GM23338 (cell line): ENCODE measurements at regions not wholly inside any gene's neighbourhood (a gene's known extent, or its start where the extent isn't known, plus 50 kb on each side); places are given as distances from the start of the nearest gene placed in this dataset.

ENCODE experiments used
- ATAC-seq: fragments of 200-7000 bp; cut with Tn5 transposase; 3 replicates; pipeline ENCODE4 v1.9.1; 2020
- DNase-seq: peaks from one replicate; pipeline ENCODE4 v3.0.0-alpha.2; 2015; ENCODE audit warnings: low spot score
- H2AFZ ChIP-seq: fragments of 200-600 bp; sonication (generic); 2 replicates; pipeline ENCODE4 v1.8.0; 2016; ENCODE audit warnings: antibody characterized with exemption, mild to moderate bottlenecking, moderate library complexity
- H3F3A ChIP-seq: fragments of 200-600 bp; sonication (generic); replicated peaks from 2 replicates; pipeline ENCODE4 v1.8.0; 2017; ENCODE audit warnings: antibody characterized with exemption, mixed run types, low read depth
- H3K27ac ChIP-seq: fragments of 200-600 bp; sonication (generic); 2 replicates; pipeline ENCODE4 v1.6.1; 2016; ENCODE audit warnings: low read depth
- H3K27me3 ChIP-seq: fragments of 200-600 bp; sonication (generic); 2 replicates; pipeline ENCODE4 v1.8.0; 2016; ENCODE audit warnings: mild to moderate bottlenecking, mixed run types, moderate library complexity; ENCODE audit not compliant: insufficient read depth
- H3K36me3 ChIP-seq: fragments of 200-600 bp; sonication (generic); 2 replicates; pipeline ENCODE4 v1.8.0; 2016; ENCODE audit warnings: mild to moderate bottlenecking; ENCODE audit not compliant: insufficient read depth
- H3K4me1 ChIP-seq: fragments of 200-600 bp; sonication (generic); 2 replicates; pipeline ENCODE4 v1.8.0; 2016; ENCODE audit warnings: mild to moderate bottlenecking, moderate library complexity; ENCODE audit not compliant: insufficient read depth
- H3K4me2 ChIP-seq: fragments of 200-600 bp; sonication (generic); 2 replicates; pipeline ENCODE4 v1.7.1; 2017; ENCODE audit warnings: mixed run types
- H3K4me3 ChIP-seq: fragments of 200-600 bp; sonication (generic); 2 replicates; pipeline ENCODE4 v1.6.1; 2016; ENCODE audit warnings: mixed run types
- H3K79me2 ChIP-seq: fragments of 200-600 bp; sonication (generic); replicated peaks from 2 replicates; pipeline ENCODE4 v1.8.0; 2017; ENCODE audit warnings: mild to moderate bottlenecking; ENCODE audit not compliant: insufficient read depth
- H3K9me2 ChIP-seq: fragments of 200-600 bp; sonication (generic); 2 replicates; pipeline ENCODE4 v1.8.0; 2017; ENCODE audit not compliant: insufficient read depth
- H4K20me1 ChIP-seq: fragments of 200-600 bp; sonication (generic); replicated peaks from 2 replicates; pipeline ENCODE4 v1.8.0; 2017; ENCODE audit warnings: mild to moderate bottlenecking; ENCODE audit not compliant: insufficient read depth
- H3K27ac Mint-ChIP-seq: 2 replicates; pipeline ENCODE4 v1.8.0; 2020; ENCODE audit warnings: inconsistent platforms, mild to moderate bottlenecking, moderate library complexity, mixed read lengths
- H3K27me3 Mint-ChIP-seq: 3 replicates; pipeline ENCODE4 v1.8.0; 2022; ENCODE audit warnings: low read depth, mild to moderate bottlenecking, moderate library complexity, mixed read lengths, inconsistent platforms; ENCODE audit not compliant: insufficient read depth, poor library complexity
- H3K36me3 Mint-ChIP-seq: 3 replicates; pipeline ENCODE4 v1.8.0; 2021; ENCODE audit warnings: low read depth, mild to moderate bottlenecking, inconsistent platforms, moderate library complexity, mixed read lengths
- H3K4me1 Mint-ChIP-seq: 3 replicates; pipeline ENCODE4 v1.8.0; 2020; ENCODE audit warnings: mild to moderate bottlenecking, inconsistent platforms, mixed read lengths
- H3K4me3 Mint-ChIP-seq: 3 replicates; pipeline ENCODE4 v1.8.0; 2021; ENCODE audit warnings: moderate library complexity, mild to moderate bottlenecking, inconsistent platforms, mixed read lengths
- H3K9me3 Mint-ChIP-seq: 3 replicates; pipeline ENCODE4 v1.8.0; 2020; ENCODE audit warnings: moderate library complexity, mild to moderate bottlenecking, inconsistent platforms, mixed read lengths
- CREB1 ChIP-seq: fragments of 250-450 bp; sonication (Bioruptor Pico); IDR thresholded peaks from 2 replicates; pipeline ENCODE4 v1.5.0; 2020; ENCODE audit warnings: low read depth, mild to moderate bottlenecking, moderate library complexity
- CTCF ChIP-seq, 2 experiments: fragments of 200-600 bp in 1 of 2; sonication (generic) in 1 of 2; conservative IDR thresholded peaks; 2 replicates each; pipeline versions ENCODE4 v1.5.1 to v1.6.1; 2016 to 2017; ENCODE audit warnings: antibody characterized with exemption in 2 of 2, low read depth in 2 of 2, mild to moderate bottlenecking in 2 of 2, moderate library complexity in 1 of 2
- EZH2 ChIP-seq: fragments of 200-600 bp; sonication (generic); IDR thresholded peaks from one replicate; pipeline ENCODE4 v1.8.0; 2017; ENCODE audit warnings: antibody characterized with exemption, mild to moderate bottlenecking, low read depth; ENCODE audit not compliant: unreplicated experiment
- EZH2phosphoT487 ChIP-seq: fragments of 200-600 bp; sonication (generic); IDR thresholded peaks from one replicate; pipeline ENCODE4 v1.8.1; 2018; ENCODE audit warnings: antibody characterized with exemption; ENCODE audit not compliant: unreplicated experiment
- JUNB ChIP-seq: IDR thresholded peaks from one replicate; pipeline ENCODE4 v1.6.1; 2016; ENCODE audit warnings: antibody characterized with exemption; ENCODE audit not compliant: unreplicated experiment
- NANOG ChIP-seq: IDR thresholded peaks from 2 replicates; pipeline ENCODE4 v1.6.1; 2016; ENCODE audit warnings: antibody characterized with exemption, borderline replicate concordance
- POLR2AphosphoS5 ChIP-seq: IDR thresholded peaks from 2 replicates; pipeline ENCODE4 v1.6.1; 2016; ENCODE audit warnings: antibody characterized with exemption, low read depth
- STAT1 ChIP-seq: IDR thresholded peaks from one replicate; pipeline ENCODE4 v1.6.1; 2016; ENCODE audit warnings: antibody characterized with exemption; ENCODE audit not compliant: unreplicated experiment
- ZNF114 ChIP-seq: fragments of 250-450 bp; sonication (Bioruptor Pico); IDR thresholded peaks from 2 replicates; pipeline ENCODE4 v1.5.0; 2020; ENCODE audit warnings: mild to moderate bottlenecking, moderate library complexity
- ZNF331 ChIP-seq: fragments of 250-450 bp; sonication (Bioruptor Pico); IDR thresholded peaks from 2 replicates; pipeline ENCODE4 v1.5.0; 2020; ENCODE audit warnings: low read depth, mild to moderate bottlenecking, moderate library complexity

GRCh38 chr9:19522558-19522957 is 113.7 kb downstream of the ACER2 start:
- no peaks in the 10 kb centered on the region for H3K79me2 ChIP-seq
- H3K9me3 Mint-ChIP-seq: no peaks in the 10 kb centered on the region
- peaks cover 2% of the 10 kb centered on the region for H3K27me3 Mint-ChIP-seq
- H3K4me3 Mint-ChIP-seq: no peak overlapping the region
- no peak overlapping the region for H2AFZ ChIP-seq
- no peak overlapping the region for H3K27ac Mint-ChIP-seq
- no peaks in the 10 kb centered on the region for H3K36me3 ChIP-seq
- H3K36me3 Mint-ChIP-seq: no peaks in the 10 kb centered on the region
- DNase-seq (no peak), ATAC-seq (no peak)
- no peaks in the 10 kb centered on the region; the same call in 2 of the 3 replicates for H3K4me1 Mint-ChIP-seq
- H3K9me2 ChIP-seq: no peaks in the 10 kb centered on the region
- no peak overlapping the region for H3K4me3 ChIP-seq
- no peaks in the 10 kb centered on the region for H4K20me1 ChIP-seq
- TF ChIP-seq ZNF331 (no peak), POLR2AphosphoS5 (no peak), NANOG (no peak), JUNB (no peak), EZH2phosphoT487 (no peak)
- no peaks in the 10 kb centered on the region for H3K27me3 ChIP-seq
- no peaks in the 10 kb centered on the region for H3K4me1 ChIP-seq
- no peak overlapping the region for H3K4me2 ChIP-seq
- H3F3A ChIP-seq: no peaks in the 10 kb centered on the region
- no peak overlapping the region for H3K27ac ChIP-seq

DNA sequence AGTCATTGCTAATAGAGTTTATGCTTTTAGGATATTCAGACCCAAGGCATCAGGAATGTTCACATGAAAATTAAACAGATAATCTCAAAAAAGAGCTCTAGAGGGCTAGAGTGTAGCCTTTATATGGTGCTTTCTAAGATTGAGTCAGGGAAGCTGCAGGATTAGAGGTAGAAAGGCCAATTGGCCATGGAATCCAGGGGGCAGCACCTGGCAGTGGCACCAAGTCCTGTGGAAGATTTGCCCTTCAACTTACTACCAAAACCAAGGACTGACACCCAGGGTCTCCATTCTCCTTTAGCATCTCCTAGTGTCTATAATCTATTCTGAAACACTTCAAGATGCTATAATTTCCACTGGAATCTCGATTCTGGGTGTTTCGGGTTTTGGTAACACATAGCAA is 112.4 kb downstream of the ACER2 start:
- Mint-ChIP-seq H3K27me3 (peaks cover 2% of the 10 kb centered on the region), H3K9me3 (no peaks in the 10 kb centered on the region), H3K36me3 (no peaks in the 10 kb centered on the region), H3K4me1 (peaks cover 6% of the 10 kb centered on the region; the same call in 1 of the 3 replicates), H3K27ac (no peak overlapping the region), H3K4me3 (no peak overlapping the region)
- Histone ChIP-seq H3K79me2 (no peaks in the 10 kb centered on the region), H3K27ac (no peak overlapping the region), H3F3A (no peaks in the 10 kb centered on the region), H3K9me2 (no peaks in the 10 kb centered on the region), H3K4me3 (no peak overlapping the region), H2AFZ (no peak overlapping the region), H4K20me1 (no peaks in the 10 kb centered on the region), H3K36me3 (no peaks in the 10 kb centered on the region), H3K4me2 (no peak overlapping the region), H3K4me1 (no peaks in the 10 kb centered on the region), H3K27me3 (no peaks in the 10 kb centered on the region)
- DNase-seq (peak; percentile 29), ATAC-seq (peak; percentile 32; the same call in 1 of the 3 replicates)
- TF ChIP-seq CTCF (conservative IDR thresholded peaks at IDR 0.05; ENCODE audit: low read depth in 2 of 2) (peak; percentile 41 to 59), CREB1 (CRISPR knock-in tag) (no peak), STAT1 (no peak), ZNF114 (CRISPR knock-in tag) (no peak), EZH2 (no peak)
